GM19395 (cell line): ENCODE measurements at regions not wholly inside any gene's neighbourhood (a gene's known extent, or its start where the extent isn't known, plus 50 kb on each side); places are given as distances from the start of the nearest gene placed in this dataset.
"Not testable (repeated sequence)": the region's sequence is repeated elsewhere in the genome, so short reads cannot be mapped to it uniquely, and the experiment has no call there.

ENCODE experiments used
- ATAC-seq: cut with Tn5 transposase; IDR thresholded peaks from one replicate; pipeline ENCODE4 v1.9.1; 2021; ENCODE audit warnings: mild to moderate bottlenecking, moderate library complexity; ENCODE audit not compliant: unreplicated experiment

DNA sequence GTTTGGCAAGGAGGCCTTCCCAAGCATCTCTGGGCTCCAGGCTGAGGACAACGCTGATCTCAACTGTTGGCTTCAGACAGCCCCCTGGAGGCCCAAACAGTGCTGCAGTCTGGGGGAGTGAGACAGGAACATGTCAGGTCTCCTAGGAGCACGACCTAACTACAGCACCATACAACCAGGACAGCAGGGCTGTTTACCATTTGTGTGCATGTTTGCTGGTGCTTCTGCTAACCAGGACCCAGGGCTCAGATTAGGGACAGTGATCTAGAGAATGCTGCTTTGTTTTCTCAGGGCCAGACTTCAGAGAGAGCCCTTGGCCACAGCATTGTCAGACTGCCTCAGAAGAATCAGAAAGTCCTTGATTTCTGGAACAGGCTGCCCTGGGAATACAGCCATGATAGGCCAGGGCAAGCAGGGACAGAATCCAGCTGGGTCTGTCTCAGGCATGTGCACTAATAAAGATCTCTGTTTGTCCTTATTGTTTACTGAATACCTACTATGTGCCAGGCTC is 126.5 kb downstream of the VPREB1 start:
- no peak for ATAC-seq

DNA sequence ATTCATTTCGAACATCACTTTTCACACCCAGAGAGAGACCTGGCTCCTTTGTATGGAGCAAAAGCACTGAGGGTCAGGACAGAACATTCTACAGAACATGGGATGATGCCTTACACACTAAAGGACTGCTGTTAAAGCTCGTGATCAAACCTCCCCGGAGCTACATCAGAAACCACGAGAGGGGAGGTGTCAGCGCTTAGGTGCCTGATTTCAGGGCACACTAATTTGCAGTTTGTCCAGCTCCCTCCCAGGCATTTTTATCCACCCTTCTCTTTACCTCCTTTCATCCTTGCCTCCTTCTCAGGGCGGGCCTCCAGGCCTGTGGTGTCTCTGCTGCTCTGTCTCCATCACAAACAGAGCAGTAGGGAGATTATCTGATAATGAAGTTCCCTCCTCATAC is 127.5 kb downstream of the VPREB1 start:
- no peak for ATAC-seq

DNA sequence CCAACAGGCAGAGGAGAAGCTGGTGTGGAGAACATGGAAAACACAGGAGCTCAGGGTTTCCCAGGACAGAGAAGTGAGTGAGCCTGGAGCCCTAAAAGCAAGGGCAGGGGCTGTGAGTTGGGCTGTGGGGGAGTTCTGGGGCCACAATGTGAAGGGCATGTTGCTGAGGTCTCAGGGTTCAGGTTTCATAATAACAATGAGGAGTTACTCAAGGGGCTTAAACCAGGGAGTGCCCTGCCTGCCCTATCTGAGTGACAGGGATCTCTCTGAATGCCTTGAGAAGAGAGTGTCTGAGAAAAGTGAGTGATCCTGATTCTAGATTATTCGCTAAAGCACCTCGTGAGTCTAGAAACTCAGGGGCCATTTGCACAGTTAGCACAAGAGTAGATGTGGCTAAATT is 129.6 kb downstream of the VPREB1 start:
- ATAC-seq, result no peak

DNA sequence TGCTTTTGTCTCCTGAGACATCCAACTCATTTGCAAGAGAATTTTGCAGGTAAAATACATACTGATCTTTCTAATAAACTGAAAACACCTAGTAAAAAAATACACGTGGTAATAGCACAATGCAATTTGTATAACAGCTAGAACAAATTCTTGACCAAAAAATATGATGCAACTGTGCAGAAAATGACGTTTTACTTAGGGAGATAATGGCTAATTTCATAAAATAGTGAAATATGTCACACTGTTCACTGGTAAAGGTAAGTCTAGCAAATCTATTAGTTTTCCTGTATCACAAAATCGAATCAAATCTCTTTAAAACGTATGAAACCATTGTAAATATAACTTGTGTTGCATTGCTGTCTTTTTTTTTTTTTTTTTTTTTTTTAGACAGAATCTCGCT is 130.0 kb downstream of the VPREB1 start:
- ATAC-seq, result no peak

DNA sequence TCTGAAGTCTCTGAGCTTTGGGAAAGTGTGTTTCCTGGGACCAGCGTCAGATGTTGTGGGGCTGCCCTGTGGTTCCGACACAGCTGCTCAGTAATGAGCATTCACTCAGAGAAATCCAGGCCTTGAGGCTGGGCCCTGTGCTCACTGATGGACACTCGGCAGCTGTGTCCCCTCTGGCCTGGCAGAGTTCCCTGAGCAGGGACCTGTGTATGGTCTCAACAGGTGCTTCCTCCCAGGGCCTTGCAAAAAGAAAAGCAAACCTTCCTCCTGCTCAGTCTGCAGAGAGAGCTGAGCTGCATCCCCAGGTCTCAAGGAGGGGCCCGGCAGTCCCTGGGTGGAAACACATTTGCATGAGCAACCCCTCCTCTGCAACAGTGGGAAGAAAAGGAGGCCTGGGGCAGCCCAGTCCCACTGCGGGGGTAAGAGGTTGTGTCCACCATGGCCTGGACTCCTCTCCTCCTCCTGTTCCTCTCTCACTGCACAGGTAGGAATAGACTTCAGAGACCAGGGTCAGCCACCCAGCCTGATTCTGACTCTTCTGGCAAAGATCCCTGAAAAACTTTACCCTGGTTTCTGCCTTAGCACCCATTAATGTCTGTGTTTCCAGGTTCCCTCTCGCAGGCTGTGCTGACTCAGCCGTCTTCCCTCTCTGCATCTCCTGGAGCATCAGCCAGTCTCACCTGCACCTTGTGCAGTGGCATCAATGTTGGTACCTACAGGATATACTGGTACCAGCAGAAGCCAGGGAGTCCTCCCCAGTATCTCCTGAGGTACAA is 131.2 kb downstream of the VPREB1 start:
- ATAC-seq, result no peak

DNA sequence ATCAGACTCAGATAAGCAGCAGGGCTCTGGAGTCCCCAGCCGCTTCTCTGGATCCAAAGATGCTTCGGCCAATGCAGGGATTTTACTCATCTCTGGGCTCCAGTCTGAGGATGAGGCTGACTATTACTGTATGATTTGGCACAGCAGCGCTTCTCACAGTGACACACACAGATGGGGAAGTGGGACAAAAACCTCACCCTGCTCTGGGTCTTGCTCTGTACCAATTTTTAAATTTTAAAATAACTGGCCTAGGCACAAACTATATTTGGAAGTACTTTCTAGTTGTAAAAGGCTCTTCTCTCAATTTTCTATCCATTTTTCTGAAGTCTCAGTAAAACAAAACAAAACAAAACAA is 131.7 kb downstream of the VPREB1 start:
- no peak for ATAC-seq

DNA sequence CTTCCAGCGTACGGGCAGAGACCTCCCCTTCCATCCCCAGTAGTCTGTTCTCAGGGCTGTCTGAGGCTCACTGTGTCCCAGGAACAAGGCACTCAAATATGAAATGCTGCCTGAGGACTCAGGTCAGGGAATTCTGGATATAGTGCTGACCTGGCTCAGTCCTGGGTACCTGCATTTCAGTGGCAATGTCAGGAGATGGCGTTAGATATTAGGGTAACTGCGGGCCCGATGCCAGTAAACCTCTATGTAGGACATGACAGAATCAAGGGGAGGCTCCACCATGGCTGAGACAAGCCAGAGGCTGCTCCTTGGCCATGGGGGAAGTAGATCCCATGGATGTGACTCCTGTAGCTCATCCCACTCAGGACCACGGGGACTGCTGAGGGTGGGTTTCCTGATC is 131.7 kb downstream of the ZNF280B start:
- not testable (repeated sequence) for ATAC-seq

DNA sequence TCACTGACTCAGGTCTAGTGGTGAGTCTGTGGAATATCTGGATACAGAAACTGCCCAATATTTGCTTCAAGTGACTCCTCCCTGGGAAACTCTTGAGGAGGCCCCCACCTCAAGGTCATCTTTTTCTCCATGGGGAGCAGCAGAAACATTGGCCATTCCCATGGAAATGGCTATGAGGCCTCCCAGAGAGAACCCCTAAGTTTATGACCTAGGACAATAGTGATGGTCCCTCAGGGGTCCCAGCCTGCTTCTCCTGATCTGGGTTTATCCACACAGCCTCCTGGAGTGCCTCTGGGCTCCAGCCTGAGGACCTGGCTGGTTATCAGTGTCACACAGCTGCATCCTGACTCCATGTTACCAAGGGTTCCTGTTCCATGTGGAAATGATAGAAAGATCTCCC is 131.2 kb downstream of the ZNF280B start:
- ATAC-seq, result no peak

DNA sequence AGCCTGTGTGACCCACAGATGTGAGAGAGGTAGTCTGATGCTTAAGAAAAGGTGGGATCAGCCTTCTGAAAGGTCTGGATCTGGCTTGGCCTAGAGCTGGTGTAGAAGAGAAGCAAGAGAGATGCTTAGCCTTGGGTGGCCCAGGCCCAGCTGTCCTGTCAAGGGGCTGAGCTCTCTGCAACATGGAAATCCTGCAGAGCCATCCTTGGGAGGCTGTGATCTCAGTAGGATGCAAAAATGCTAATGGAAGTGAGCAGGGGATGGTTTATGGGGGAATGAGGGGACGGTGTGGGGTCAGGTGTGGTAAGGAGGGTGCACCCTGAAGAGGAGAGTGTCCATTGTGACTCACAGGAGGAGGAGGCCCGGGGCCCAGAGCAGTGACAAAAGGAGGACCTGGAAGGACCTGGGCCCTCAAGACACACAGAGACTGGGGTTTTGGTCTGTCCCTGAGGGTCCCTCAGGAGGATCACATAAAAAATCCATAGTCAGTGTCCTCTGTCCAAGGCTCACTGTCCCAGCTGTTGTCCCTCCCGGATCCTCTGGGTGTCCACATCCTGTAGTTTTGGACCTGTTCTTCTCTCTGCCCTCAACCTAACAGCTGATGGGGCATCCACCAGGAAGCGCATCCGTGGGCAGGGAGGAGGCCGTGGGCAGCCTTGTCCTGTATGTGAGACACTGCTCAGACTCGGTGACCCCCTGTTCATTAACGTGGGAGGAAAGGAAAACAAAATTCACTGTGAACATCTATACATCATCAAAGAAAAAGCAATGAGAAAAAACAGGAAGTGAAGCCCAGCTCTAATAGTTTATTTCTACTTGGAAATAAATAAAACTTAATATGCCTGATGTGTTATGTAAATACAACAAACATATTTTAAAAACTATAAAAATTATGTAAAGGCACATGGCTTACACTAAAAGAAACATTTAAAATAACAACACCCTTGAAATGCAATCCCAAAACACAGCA is 129.8 kb downstream of the ZNF280B start:
- ATAC-seq, result no peak

DNA sequence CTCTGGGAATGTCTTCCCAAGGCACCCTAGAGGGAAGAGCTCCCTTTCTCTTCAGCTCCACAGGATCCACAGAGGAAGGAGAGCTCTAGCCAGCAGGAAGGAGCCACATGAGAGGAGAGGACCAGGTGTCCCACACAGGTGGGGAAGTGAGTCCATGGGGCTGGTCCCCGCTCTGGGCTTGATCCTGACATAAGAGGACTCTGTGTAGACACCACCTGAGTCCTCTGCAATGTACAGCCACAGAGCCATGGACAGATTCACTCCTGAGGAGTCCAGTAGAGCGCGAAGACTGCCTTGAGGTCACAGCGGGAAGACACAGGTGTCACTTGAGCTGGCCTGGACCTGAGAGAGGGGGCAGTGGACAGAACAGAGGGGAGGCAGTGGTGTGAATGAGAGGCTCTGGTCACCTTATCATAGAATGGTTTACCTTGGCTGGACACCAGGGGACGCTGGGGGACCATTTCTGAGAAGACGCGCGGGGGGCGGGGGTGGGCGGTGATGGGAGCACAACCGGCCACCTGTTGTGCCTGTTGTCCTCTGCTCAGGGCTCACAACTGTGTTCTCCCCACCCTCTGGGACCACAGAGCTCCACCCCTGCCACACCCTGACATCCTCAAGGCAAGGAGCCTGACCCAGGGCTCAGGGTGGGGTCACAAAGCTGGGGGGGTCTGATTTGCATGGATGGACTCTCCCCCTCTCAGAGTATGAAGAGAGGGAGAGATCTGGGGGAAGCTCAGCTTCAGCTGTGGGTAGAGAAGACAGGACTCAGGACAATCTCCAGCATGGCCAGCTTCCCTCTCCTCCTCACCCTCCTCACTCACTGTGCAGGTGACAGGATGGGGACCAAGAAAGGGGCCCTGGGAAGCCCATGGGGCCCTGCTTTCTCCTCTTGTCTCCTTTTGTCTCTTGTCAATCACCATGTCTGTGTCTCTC is 128.2 kb downstream of the ZNF280B start:
- no peak for ATAC-seq

DNA sequence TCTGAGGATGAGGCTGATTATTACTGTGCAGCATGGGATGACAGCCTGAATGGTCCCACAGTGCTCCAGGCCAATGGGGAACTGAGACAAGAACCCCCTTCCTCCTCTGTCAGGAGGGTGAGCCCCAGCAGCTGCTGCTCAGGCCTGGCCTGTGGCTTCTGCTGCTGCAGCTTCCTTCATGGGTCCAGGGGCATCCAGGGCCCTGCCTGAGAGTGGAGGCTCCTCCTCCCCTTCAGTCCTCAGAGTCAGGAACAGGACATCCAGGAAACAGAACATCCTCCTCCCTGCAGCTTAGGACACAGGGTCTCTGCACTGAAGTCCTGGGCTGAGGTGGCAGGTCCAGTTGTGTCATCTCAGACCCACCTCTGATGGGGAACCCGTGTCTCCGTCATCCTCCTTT is 127.2 kb downstream of the ZNF280B start:
- not testable (repeated sequence) for ATAC-seq

DNA sequence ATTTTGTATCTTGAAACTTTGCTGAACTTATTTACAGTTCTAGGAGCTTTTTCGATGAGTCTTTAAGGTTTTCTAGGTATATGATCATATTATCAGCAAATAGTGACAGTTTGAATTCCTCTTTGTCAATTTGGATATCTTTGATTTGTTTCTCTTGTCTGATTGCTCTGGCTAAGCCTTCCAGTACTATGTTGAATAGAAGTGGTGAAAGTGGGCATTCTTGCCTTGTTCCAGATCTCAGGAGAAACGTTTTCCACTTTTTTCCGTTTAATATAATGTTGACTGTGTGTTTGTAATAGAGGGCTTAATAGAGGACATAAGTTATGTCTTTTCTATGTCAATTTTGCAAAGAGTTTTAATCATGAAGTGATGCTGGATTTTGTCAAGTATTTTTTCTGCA is 124.3 kb downstream of the ZNF280B start:
- no peak for ATAC-seq

DNA sequence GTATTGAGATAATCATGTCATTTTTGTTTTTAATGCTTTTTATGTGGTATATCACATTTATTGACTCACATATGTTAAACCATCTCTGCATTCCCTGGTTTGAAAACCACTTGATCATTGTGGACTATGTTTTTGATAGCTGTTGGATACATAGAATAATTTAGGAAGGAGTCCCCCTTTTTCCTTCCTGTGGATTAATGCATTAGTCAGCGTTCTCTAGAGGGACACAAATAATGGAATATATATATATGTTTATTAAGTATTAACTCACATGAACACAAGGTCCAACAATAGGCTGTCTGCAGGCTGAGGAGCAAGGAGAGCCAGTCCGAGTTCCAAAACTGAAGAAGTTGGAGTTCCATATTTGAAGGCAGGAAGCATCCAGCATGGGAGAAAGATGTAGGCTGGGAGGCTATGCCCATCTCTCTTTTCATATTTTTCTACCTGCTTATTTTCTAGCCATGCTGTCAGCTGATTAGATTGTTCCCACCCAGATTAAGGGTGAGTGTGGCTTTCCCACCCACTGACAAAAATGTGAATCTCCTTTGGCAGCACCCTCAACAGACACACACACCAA is 123.8 kb downstream of the ZNF280B start:
- ATAC-seq, result no peak

DNA sequence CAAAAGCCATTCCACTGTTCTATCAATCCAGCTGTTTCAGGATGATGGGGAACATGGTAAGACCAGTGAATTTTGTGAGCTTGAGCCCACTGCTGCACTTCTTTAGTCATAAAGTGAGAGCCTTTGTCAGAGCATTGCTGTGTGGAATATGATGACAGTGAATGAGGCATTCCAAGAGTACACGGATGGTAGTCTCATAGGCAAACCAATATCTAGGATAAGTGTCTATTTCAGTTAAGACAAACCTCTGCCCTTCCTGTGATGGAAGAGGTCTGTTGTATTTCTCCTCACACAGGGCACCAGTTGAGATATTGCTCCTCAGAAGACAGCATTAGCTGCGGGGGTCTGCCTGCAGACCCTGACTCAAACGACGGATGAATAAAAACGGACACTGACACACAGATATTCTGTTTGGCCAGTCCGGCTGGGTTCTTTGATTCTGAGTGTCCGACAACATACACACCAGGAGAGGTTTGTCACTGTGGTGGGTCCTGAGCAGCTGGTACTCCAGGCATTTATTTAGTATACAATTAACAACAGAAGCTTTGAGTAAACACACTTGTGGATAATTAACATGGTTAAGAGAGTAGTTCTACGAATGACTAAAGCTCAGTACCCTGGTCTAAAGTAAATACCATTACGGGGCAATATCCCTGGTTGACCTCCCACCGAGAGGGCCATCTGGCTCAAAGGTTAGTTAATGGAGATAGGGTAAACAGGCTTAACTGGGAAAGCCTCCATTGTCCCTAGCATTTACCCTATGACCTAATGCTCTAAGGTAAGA is 121.7 kb downstream of the ZNF280B start:
- no peak for ATAC-seq

DNA sequence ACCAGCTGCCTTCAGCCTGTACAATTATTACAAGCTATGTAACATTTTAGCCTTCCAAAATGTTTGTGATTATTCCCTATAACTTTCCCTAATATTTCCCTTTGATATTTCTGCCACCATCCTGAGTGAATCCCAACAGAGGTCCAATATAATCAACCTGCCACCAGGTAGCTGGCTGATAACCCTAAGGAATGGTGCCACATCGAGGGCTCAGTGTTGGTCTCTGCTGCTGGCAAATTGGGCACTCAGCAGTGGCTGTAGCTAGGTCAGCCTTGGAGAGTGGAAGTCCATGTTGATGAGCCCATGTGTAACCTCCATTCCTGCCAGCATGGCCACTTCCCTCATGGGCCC is 121.2 kb downstream of the ZNF280B start:
- ATAC-seq, result no peak

DNA sequence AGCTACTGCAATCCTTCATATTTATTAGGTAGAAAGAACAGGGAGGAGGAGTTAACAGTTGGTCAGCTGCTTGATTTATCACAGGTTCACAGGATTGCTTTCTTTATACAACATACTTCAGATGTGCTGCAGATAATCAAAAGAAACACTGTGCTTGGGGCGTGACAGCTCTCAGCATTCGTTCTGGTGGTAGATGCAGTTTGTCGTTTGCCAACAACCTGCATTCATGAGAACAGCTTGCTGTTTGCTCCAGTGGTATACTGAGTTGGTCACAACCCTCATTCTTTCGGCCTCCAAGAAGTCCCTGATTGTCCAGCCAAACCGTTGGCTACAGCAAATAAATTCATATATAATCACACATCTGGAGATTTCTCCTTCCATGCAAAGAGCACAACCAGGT is 120.5 kb downstream of the ZNF280B start:
- ATAC-seq, result no peak

DNA sequence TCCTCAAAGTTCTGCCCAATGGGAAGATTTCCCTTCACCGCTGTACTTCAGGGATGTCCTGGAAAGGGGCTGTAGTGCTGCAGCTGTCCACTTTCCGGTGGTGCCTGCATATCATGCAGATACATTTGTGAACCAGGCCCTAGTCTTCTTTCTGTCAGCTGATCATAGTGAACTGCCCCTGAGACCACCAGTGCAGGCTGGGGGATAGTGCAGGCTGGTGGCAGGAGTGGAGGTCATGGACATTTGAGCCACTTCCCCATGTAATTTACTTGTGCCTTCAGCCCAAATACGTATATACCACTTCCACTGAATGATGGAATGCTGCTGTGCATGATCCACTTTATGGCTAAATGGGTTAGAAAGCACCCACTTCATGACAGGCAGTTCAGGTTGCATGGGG is 120.0 kb downstream of the ZNF280B start:
- ATAC-seq, result no peak

DNA sequence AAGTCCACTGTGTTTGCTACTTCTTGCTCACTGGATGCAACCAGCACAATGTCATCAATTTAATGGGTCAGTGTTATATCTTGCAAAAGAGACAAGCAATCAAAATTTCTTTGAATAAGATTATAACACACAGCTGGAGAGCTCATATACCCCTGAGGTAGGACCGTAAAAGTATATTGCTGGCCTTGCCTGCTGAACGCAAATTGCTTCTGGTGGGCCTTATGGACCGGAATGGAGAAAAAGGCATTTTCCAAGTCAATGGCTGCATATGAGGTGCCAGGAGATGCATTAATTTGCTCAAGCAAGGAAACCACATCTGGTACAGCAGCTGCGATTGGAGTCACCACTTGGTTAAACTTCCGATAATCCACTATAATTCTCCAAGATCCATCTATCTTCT is 119.1 kb downstream of the ZNF280B start:
- ATAC-seq, result no peak

DNA sequence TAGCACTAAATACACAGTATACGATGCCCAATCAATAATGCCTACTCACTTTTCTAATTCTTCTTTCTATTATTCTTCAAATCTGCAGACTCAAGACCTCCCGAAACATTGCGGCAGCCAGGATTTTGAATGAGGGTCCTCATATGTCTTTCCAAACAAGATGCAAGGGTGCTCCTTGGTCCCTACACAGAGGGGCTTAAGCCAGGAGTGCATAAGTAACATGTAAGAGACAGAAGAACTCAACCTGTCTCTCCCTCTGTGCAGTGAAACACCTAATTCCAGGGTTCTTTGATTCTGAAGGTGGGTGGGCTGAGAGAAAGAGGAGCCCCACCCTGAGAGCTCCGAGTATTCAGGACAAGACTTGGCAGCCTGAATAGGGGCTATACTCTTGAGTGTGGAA is 117.6 kb downstream of the ZNF280B start:
- no peak for ATAC-seq

DNA sequence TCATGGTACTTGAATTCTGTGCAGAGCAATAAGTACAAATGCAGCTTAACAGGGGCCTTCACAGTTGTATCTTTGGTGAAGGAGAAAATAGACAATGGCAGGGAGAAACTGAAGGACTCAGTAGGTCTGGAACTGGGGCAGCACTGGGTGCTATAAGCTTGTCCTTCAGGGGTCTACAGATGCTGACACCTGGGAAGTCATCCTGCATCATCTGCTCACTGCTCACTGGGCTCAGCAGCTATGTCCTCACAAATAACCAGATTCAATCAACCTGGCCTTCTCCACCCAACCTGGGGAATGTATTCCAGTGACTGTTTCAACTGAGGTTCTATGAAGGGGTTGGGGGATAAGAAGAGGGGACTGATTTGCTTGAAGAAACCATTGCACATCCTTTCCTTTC is 117.0 kb downstream of the ZNF280B start:
- no peak for ATAC-seq
